ENCODE measurements at regions not wholly inside any gene's neighbourhood (a gene's known extent, or its start where the extent isn't known, plus 50 kb on each side); places are given as distances from the start of the nearest gene placed in this dataset.

- H3K9me3 ChIP-seq (ENCODE audit: low read depth, low read length), result no peaks in the 10 kb centered on the region
Measured at GRCh38 chr1:5485968-5486696, 506.1 kb downstream of the NPHP4 start.

GRCh38 chr1:5485436-5485835 is 506.8 kb downstream of the NPHP4 start:
- H3K4me1 ChIP-seq (ENCODE audit: insufficient read depth, low read length), result no peaks in the 10 kb centered on the region
- no peaks in the 10 kb centered on the region for H3K27me3 ChIP-seq (ENCODE audit: insufficient read depth, low read length)
- no peaks in the 10 kb centered on the region for H4K20me1 ChIP-seq (ENCODE audit: insufficient read depth, low read length)
- H3K4me2 ChIP-seq (ENCODE audit: insufficient read depth, low read length), result no peak overlapping the region
- H3K79me2 ChIP-seq (ENCODE audit: insufficient read depth, low read length), result no peaks in the 10 kb centered on the region
- no peak overlapping the region for H2AFZ ChIP-seq (ENCODE audit: low read length)
- no peaks in the 10 kb centered on the region for H3K9me3 ChIP-seq (ENCODE audit: low read depth, low read length)
- no peak overlapping the region for H3K27ac ChIP-seq (ENCODE audit: low read depth, low read length)
- no peaks in the 10 kb centered on the region for H3K36me3 ChIP-seq (ENCODE audit: insufficient read depth, low read length)
- TF ChIP-seq CTCF (IDR thresholded peaks at IDR 0.05; ENCODE audit: extremely low read depth, low read depth, low read length), result no peak
- no peak overlapping the region for H3K4me3 ChIP-seq (ENCODE audit: insufficient read depth, low read length)
- DNase-seq (ENCODE audit: insufficient read length, low spot score, missing footprints), result no peak

More at GRCh38 chr1:5485968-5486696, 506.1 kb downstream of the NPHP4 start:
- H4K20me1 ChIP-seq (ENCODE audit: insufficient read depth, low read length), result no peaks in the 10 kb centered on the region
- no peaks in the 10 kb centered on the region for H3K4me1 ChIP-seq (ENCODE audit: insufficient read depth, low read length)
- no peak for DNase-seq (ENCODE audit: insufficient read length, low spot score, missing footprints)
- H2AFZ ChIP-seq (ENCODE audit: low read length), result no peak overlapping the region
- no peak for TF ChIP-seq CTCF (IDR thresholded peaks at IDR 0.05; ENCODE audit: extremely low read depth, low read depth, low read length)
- H3K4me3 ChIP-seq (ENCODE audit: insufficient read depth, low read length), result no peak overlapping the region
- H3K36me3 ChIP-seq (ENCODE audit: insufficient read depth, low read length), result no peaks in the 10 kb centered on the region
- H3K27me3 ChIP-seq (ENCODE audit: insufficient read depth, low read length), result no peaks in the 10 kb centered on the region
- no peak overlapping the region for H3K27ac ChIP-seq (ENCODE audit: low read depth, low read length)
- H3K79me2 ChIP-seq (ENCODE audit: insufficient read depth, low read length), result no peaks in the 10 kb centered on the region
- H3K4me2 ChIP-seq (ENCODE audit: insufficient read depth, low read length), result no peak overlapping the region

- H3K36me3 ChIP-seq (ENCODE audit: insufficient read depth, low read length), result no peaks in the 10 kb centered on the region
- H3K9me3 ChIP-seq (ENCODE audit: low read depth, low read length), result no peaks in the 10 kb centered on the region
- H3K27me3 ChIP-seq (ENCODE audit: insufficient read depth, low read length), result no peaks in the 10 kb centered on the region
- no peak overlapping the region for H3K27ac ChIP-seq (ENCODE audit: low read depth, low read length)
- DNase-seq (ENCODE audit: insufficient read length, low spot score, missing footprints), result no peak
- no peak for TF ChIP-seq CTCF (IDR thresholded peaks at IDR 0.05; ENCODE audit: extremely low read depth, low read depth, low read length)
- no peaks in the 10 kb centered on the region for H3K79me2 ChIP-seq (ENCODE audit: insufficient read depth, low read length)
- H4K20me1 ChIP-seq (ENCODE audit: insufficient read depth, low read length), result no peaks in the 10 kb centered on the region
- no peaks in the 10 kb centered on the region for H3K4me1 ChIP-seq (ENCODE audit: insufficient read depth, low read length)
- H3K4me3 ChIP-seq (ENCODE audit: insufficient read depth, low read length), result no peak overlapping the region
- H3K4me2 ChIP-seq (ENCODE audit: insufficient read depth, low read length), result no peak overlapping the region
- H2AFZ ChIP-seq (ENCODE audit: low read length), result no peak overlapping the region
Measured at GRCh38 chr1:5484451-5485165, 507.6 kb downstream of the NPHP4 start.

- Histone ChIP-seq H3K36me3 (ENCODE audit: insufficient read depth, low read length) (no peaks in the 10 kb centered on the region), H4K20me1 (ENCODE audit: insufficient read depth, low read length) (no peaks in the 10 kb centered on the region), H3K27me3 (ENCODE audit: insufficient read depth, low read length) (no peaks in the 10 kb centered on the region), H2AFZ (ENCODE audit: low read length) (no peak overlapping the region), H3K27ac (ENCODE audit: low read depth, low read length) (no peak overlapping the region), H3K79me2 (ENCODE audit: insufficient read depth, low read length) (no peaks in the 10 kb centered on the region), H3K4me1 (ENCODE audit: insufficient read depth, low read length) (no peaks in the 10 kb centered on the region), H3K9me3 (ENCODE audit: low read depth, low read length) (no peaks in the 10 kb centered on the region), H3K4me3 (ENCODE audit: insufficient read depth, low read length) (no peak overlapping the region), H3K4me2 (ENCODE audit: insufficient read depth, low read length) (no peak overlapping the region)
- no peak for DNase-seq (ENCODE audit: insufficient read length, low spot score, missing footprints)
- no peak for TF ChIP-seq CTCF (IDR thresholded peaks at IDR 0.05; ENCODE audit: extremely low read depth, low read depth, low read length)
Measured at GRCh38 chr1:5481889-5482288, 510.3 kb downstream of the NPHP4 start.
